Activated T-cell treated with anti-CD3 and anti-CD28 coated beads for 1 hour (primary cell): ENCODE measurements at regions not wholly inside any gene's neighbourhood (a gene's known extent, or its start where the extent isn't known, plus 50 kb on each side); places are given as distances from the start of the nearest gene placed in this dataset.
"Not testable (repeated sequence)": the region's sequence is repeated elsewhere in the genome, so short reads cannot be mapped to it uniquely, and the experiment has no call there.

Experiments
- DNase-seq: peaks from one replicate; pipeline ENCODE4 v3.0.0-alpha.2; 2020; ENCODE audit warnings: low read depth

DNA sequence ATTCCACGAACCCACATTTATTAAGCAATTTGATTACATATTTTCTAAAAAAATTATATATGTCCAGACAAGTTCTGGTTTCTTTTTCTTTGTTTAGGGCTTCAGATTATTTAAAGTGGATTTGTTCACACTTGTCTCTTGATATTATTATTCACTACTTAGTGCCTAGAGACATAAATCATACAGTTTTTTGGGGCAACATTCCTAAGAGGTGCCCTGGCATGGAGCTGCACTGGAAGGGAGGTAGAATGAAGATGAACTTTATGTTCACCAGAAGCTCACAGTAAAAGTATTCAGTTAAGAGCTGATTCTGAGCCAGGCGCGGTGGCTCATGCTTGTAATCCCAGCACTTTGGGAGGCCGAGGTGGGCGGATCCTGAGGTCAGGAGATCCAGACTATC is 762.7 kb upstream of the TMEFF2 start:
- no peak for DNase-seq

DNA sequence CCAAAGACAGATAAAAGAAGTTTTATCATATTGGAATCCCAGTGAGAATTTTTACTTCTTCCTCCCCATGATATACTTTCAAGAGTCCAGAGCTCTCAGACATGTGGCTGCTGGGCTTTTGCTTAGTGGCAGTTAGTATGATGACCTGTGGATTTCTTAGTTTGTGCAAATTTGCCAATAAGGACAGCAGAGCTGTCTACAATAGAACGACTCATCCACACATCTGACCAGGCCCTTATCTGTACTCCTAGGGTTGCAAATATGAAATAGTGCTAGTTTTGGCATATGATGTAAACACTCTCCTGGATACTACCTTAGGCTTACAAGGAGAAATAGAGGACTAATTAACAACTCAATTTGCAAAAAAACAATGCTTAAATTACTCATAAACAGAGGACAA is 758.4 kb upstream of the TMEFF2 start:
- DNase-seq: no peak

DNA sequence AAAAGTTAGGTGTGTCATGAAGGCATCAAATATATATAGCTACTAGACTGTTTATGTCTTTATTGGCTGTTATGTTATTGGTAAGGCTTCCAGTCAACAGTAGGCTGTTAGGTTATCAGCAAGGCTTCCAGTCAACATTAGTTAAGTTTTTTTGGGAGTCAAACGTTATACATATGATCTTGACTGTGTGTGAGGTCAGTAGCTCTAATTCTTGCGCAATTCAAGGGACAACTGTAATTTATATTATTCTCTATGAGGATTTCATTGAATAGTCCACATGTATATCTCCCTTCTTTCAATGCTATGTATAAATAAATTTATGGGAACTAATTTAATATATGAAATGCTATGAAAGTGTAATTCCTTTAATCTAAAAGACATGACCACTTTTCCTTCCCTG is 757.5 kb upstream of the TMEFF2 start:
- no peak for DNase-seq

DNA sequence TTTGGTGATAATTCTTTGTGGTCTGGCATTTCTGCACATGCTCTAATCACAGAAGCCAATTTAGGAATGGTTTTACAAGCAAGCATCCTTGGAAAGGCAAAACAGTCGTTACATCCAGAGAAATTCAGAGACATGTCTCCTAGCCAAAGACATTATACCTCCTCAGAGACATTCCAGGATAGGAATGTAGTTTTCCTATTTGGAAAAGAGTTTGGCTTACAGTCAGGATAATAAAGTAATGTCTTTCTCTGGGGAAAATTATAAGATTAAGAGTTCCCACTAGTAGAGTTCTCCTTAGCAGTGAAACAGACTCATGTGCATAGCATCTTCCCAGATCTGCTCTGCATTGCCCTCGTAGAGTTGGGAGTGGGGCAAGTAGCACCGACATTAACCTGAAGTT is 753.6 kb upstream of the TMEFF2 start:
- no peak for DNase-seq

DNA sequence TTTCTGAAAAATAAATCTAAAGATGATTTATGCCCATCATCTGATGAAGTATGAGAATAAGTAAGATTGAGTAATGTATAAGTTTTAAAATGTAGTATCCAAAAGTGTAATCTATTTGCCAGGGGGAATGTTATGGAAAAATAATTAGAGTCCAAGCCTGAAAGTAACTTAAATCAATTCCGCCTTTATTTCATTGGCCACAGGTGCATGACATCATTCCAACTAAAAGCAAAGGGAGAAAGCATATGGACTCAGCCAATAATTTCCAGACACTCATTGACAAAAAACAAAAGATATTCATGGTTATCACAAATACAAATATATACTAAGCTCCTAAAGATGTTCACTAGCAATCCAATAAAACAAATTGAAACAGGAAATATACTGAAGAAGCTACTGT is 752.6 kb upstream of the TMEFF2 start:
- no peak for DNase-seq

DNA sequence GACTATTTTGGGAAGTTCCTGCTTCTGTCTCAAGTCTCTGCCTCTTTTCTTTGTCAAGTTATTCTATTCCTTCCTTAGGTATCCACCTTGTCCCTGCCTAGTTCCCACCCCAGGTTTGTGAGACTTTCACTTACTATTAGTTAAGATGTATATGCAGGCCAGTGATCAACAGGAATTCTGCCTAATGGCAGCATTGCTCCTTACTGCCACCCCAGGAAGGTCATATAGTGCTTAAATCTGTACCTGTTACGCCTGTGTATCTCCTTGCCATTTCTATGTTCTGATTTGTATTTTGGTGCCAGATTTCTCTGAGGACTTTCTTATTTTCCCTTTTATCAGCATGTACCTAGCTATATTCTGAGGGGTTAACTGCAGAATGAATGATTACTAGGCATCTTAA is 746.0 kb upstream of the TMEFF2 start:
- DNase-seq: no peak

DNA sequence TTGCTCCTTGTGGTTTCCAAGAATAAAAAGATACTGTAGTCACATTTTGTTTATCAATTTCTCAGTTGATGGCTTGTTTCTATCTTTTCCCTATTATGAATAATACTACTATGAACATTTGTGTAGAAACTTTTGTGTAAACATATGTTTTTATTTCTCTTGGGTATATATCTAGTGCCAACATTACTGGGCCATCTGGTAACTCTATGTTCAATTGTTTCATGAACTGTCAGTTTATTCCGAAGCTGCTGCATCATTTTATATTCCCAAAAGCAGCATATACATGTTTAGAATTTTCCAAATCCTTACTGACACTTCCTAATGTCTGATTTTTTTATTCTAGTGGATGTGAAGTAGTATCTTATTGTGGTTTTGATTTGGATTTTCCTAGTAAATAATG is 737.6 kb upstream of the TMEFF2 start:
- no peak for DNase-seq

DNA sequence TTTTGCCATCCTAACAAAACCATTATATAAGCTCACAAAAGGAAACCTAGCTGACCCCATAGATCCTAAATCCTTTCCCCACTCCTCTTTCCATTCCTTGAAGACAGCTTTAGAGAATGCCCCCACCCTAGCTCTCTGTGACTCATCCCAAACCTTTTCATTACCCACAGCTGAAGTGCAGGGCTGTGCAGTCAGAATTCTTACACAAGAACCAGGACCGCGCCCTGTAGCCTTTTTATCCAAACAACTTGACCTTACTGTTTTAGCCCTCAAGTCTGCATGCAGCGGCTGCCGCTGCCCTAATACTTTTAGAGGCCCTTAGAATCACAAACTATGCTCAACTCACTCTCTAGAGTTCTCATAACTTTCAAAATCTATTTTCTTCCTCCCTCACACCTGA is 726.9 kb upstream of the TMEFF2 start:
- DNase-seq: not testable (repeated sequence)

DNA sequence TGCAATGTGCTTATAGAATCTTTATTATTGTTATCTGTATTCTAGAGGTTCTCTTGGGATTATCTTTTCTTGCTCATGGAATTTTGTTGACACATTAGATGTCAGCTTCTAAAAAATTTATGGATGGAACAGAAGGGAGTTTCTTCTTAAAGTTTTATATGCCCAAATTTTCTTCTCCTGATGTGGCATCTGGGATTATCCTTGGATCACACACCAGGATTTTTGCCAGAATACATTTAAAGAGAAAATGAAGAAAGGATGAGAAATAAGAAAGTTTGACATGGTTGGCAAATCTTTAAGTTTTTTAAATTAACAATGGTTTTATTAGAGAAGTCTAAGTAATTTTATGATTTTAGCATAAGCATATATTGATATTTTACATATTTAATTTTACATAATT is 706.7 kb upstream of the TMEFF2 start:
- DNase-seq: no peak

DNA sequence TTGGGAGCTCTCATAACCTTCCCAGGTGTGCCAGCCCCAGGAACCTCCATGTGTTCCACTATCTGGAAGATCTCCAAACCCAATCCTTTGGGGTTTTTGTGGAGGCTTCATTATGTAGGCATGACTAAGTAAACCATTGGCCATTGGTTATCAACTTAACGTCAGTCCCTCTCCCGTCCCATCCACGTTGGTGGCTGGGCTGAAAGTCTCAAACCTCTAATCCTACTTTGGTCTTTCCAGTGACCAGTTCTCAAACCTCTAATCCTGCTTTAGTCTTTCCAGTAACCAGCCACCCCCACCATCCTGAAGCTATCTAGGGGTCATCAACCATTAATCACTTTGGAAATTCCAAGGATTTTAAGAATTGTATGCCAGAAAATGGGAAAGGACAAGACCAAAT is 704.7 kb upstream of the TMEFF2 start:
- no peak for DNase-seq

DNA sequence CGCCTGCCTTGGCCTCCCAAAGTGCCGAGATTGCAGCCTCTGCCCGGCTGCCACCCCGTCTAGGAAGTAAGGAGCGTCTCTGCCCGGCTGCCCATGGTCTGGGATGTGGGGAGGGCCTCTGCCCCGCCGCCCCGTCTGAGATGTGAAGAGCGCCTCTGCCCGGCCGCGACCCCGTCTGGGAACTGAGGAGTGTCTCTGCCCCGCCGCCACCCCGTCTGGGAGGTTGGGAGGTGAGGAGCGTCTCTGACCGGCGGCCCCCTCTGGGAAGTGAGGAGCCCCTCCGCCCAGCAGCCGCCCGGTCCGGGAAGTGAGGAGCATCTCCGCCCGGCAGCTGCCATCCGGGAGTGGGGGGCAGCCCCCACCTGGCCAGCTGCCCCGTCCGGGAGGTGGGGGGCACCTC is 699.2 kb upstream of the TMEFF2 start:
- not testable (repeated sequence) for DNase-seq

DNA sequence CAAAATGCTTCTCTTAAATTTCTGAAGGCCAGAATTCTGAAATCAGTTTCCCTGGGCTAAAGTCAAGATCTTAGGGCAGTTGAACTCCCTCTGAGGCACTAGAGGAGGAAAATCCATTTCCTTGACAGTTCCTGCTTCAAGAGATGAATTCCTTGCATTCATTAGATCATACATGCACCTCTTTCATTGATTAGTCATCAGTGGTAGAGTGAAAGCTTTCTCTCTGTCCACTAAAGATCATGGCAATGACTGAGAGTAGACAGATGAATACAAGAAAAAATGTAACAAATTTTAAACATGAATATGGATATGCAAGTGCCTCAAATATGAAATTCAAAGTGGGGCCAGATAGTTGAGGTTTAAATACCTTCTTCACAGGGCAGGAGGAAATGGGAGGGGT is 693.4 kb upstream of the TMEFF2 start:
- no peak for DNase-seq

DNA sequence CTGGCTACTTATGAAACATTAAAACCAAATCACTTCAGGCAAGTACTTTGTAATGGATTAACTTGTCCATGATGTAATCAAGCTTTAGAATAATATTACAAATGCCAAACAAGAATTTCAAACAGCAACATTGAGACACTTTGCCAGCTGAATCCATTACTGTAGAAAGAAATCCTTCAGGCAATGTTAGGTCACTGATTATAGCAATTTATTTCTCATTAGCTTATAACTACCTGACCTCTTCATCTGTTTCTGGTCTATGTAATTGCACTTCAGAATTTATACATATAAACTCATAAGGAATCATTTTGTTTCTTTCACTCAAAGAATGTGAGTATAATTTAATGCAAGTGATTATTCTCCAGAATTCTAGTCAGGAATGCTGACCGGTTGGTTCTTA is 692.6 kb upstream of the TMEFF2 start:
- DNase-seq: no peak

DNA sequence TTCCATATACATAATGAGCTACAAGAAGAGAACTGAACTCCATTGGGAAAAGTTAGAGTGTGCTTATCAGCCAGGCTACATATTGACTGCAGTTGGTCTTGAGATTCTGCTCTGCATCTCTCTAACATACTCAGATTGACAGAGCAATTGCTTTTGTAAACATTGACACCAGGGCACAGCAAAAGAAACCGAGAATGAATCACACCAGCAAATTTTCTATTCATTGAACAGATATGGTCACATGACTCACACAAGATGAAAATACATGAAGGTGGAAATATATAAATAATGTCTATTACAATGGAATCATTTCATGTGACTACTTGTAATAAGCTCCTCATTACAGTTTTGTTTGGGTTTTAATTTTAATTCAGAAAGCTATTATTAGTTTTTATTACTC is 691.9 kb upstream of the TMEFF2 start:
- no peak for DNase-seq

DNA sequence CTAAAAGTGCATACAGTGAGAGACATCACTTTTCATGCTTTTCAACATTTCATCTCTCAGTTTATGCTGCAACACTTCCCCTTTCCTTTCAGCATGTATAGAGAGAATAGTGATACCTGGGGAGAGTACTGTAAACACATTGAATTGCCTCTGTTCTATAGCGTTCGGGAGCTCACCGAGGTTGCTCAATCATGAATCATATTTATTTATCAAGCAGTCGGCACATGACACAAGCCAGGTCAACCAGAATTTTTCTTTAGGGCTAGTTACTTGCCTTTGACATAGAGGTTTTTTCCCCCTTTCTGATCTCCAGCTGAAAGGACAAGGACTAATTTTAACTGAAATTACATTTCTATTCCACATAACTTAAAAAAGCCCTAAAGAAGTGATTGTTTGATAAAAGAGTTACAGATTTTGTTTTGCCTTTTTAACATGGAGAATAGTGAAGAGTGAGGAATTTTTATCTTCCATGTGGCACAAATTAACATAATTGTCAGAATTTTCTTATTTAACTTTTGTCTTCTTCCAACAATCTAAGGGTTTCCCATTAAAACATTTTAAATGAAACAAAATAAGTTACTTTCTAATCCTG is 690.9 kb upstream of the TMEFF2 start:
- no peak for DNase-seq

DNA sequence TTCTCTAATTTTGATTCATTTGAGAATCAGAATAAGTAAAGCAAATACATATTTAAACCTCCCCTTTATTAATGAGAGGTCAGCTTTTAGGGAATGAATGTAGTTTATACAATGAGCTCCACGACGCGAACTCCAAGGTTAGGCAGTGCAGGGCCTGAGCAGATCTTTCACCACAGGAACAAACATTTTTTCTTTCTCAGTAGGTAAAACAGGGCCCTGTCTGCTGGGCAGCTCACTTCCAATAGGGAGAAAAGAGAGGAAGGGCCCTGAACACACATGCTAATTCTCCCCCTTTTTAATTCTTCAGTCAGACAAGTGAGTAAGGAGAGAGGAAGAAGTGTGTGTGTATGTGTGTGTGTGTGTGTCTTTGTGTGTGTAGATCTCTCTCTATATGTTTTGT is 682.4 kb upstream of the TMEFF2 start:
- DNase-seq: no peak

DNA sequence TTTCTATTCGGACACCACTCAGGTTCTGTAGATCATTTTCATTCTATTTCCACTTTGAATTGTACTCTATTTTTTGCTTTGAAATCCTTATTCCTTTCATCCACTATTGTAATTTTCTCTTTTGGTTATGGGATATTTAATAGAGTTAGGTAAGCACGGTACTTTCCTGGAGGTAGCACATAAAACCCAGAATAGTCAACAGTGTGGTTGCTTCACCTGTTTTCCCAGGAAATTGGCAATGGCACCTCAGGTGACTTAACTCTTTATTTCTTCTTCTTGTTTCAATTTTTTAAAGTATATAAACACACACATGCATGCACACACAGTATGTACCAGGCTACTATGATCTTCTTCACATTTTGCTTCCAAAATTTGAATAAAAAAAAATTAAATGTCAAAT is 682.0 kb upstream of the TMEFF2 start:
- DNase-seq: no peak

DNA sequence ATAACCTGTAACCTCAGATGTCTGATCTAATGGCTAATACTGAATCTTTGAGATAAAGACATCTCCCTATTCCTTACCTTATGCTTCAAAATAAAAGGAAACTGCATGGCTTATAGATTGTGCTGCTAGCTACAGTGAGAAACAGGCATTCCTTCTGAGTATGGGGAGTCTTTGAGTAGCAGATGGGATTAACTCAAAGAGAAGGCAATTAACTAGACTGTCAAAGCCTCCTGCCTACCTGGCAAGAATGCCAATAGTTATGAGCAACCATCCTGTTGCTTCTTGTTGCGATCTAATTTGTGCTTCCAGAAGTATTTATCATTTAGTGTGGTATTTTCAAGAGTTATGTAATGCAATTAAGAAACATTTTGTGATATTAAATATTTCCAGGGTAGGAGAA is 660.0 kb upstream of the TMEFF2 start:
- DNase-seq: no peak

DNA sequence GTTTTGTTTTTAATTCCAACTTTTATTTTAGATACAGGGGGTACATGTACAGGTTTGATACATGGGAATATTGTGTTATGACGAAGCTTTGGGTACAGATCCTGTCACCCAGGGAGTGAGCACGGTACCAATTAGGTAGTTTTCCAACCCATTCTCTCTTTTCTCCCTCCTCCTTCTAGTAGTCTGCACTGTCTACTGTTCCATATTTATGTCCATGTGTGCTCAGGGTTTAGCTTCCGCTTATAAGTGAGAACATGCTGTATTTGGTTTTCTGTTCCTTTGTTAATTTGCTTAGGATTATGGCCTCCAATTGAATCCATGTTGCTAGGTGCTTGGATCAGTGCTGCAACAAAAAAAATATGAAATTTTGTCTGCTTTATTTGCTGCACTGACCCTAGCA is 659.3 kb upstream of the TMEFF2 start:
- DNase-seq: no peak

DNA sequence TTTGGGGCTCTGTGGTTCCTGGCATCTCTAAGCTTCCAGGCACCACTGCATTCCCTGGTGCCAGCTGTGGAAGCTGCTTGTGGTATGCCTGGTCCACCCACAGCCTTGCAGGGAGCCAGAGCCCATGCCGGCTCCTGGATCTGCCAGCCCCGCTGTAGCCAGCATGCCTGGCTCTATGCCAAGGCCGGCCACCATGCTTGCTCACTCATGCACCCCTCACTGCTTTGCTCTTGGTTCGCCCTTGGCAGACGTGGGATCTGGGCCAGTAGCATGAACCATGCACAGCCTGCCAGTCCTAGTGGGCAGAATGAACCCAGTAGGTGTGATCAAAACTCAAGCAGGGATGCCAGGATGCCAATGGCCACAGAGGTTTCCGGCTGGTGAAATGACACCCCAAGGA is 634.2 kb upstream of the TMEFF2 start:
- no peak for DNase-seq

DNA sequence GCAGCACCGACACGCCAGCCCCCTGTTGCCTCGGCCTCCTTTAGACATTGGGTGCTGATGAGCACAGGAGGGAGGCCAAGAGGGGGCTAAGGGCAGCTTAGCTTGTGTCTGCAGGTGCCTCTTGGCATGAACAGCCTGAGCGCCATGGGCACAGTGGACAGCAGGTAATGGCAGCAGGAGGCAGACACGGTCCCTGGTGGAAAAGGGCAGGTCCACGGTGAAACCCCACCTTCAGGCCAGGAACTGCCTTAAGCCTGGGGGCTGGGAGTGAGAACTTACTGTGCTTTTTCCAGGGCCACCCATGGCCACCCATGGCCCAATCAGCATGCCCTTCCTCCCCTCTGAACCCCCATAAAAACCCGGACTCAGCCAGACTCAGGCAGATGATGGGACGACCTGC is 633.4 kb upstream of the TMEFF2 start:
- no peak for DNase-seq

DNA sequence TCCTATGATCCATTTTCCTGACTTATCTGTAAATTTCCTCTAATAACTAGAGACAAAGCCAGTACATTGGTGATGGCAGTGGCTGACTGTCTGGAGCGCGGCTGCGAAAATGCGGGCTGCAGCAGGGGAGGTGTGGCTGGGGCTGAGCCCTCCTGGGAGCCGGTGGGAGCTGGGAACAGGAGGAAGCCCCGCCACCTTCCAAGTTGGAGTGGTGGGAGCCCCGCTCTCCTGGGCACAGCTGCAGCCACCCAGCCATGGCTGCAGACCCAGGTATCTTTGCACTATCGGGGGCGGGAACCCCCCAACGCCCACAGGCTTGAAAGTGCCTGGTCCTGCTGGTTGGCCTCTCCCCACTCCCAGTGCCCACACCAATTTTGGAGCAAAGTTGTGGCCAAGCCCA is 633.0 kb upstream of the TMEFF2 start:
- DNase-seq: no peak

DNA sequence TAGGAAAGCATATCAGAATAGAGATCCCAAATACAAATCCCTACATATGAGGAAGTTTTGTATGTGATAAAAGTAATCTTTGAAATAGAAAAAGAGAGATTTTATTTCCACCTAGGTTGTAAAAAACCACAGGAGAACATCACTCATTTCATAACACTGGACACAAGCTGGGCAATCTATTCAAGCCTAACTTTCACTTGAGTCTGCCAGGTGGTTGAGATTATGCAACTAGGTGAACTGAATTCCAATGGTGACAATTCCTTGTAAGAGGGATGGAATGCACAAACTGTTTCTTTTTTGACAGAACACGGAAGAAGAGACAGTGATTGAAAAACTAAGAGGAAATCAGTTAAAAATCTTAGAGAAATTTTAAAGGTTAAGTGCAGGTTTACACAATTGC is 619.6 kb upstream of the TMEFF2 start:
- no peak for DNase-seq

DNA sequence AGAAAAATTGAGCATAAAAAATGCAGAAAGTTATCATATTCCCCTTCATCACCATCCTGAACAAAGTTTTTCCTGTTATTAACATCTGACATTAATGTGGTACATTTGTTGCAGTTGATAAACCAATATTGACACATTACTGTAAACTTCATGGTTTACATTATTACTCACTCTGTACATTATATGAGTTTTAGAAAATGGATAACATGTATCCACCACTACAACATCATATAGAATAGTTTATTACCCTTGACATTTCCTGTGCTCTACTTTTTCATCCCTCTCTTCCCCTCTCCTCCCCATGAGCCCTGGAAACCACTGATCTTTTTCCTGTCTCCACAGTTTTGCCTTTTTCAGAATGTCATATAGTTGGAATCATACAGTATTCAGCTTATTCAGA is 618.6 kb upstream of the TMEFF2 start:
- DNase-seq: no peak

DNA sequence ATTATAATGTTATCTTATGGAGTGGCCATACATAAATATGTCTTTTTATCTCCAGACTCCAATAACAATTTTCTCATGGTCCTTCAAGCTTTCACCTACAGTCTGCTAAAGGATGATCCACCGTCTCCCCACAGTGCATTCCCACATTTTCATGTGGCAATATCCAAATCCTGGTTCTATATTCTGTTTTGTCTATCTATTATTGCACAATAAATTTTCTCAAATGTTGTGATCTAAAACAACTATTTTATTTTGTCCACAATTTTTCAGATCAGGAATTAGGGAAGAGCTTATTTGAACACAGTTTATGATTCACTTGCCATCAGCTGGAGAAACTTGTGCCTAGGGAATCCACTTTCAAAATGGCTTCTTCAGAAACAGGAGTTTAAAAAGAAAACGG is 614.4 kb upstream of the TMEFF2 start:
- no peak for DNase-seq
